ENCODE measurements at regions not wholly inside any gene's neighbourhood (a gene's known extent, or its start where the extent isn't known, plus 50 kb on each side); places are given as distances from the start of the nearest gene placed in this dataset.

DNA sequence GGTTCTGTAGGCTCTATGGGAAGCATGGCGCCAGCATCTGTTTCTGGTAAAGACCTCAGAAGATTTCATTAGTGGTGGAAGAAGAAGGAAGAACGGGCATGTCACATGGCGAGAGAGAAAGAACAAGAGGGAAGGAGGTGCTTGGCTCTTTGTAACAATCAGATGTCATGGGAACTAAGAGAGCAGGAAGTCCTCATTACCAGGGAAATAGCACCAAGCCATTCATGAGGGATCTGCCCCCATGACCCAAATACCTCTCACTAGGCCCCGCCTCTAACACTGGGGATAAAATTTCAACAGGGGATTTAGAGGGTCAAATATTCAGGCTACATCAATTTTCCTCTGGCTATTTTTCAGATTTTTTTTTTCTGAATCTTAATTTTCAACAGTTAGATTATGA is 954.3 kb downstream of the SQOR start:
- no peak overlapping the region for H3K27ac ChIP-seq (ENCODE audit: low read depth, low read length)
- H3K36me3 ChIP-seq (ENCODE audit: low read length): no peaks in the 10 kb centered on the region
- no peaks in the 10 kb centered on the region for H3K27me3 ChIP-seq (ENCODE audit: low read length)
- no peak overlapping the region for H3K4me2 ChIP-seq (ENCODE audit: low read depth, low read length, poor library complexity, severe bottlenecking)
- no peak overlapping the region for H3K4me3 ChIP-seq (ENCODE audit: insufficient read depth, low read length, poor library complexity, severe bottlenecking)
- H3K9ac ChIP-seq (ENCODE audit: low read length): no peak overlapping the region
- H3K79me2 ChIP-seq (ENCODE audit: insufficient read depth, low read length): no peaks in the 10 kb centered on the region
- no peaks in the 10 kb centered on the region for H4K20me1 ChIP-seq (ENCODE audit: low read depth, low read length)
- no peaks in the 10 kb centered on the region for H3F3A ChIP-seq (ENCODE audit: insufficient read depth)
- H3K9me2 ChIP-seq (replicated peaks; ENCODE audit: insufficient read depth, low read length): no peaks in the 10 kb centered on the region
- TF ChIP-seq, protein P1, sequence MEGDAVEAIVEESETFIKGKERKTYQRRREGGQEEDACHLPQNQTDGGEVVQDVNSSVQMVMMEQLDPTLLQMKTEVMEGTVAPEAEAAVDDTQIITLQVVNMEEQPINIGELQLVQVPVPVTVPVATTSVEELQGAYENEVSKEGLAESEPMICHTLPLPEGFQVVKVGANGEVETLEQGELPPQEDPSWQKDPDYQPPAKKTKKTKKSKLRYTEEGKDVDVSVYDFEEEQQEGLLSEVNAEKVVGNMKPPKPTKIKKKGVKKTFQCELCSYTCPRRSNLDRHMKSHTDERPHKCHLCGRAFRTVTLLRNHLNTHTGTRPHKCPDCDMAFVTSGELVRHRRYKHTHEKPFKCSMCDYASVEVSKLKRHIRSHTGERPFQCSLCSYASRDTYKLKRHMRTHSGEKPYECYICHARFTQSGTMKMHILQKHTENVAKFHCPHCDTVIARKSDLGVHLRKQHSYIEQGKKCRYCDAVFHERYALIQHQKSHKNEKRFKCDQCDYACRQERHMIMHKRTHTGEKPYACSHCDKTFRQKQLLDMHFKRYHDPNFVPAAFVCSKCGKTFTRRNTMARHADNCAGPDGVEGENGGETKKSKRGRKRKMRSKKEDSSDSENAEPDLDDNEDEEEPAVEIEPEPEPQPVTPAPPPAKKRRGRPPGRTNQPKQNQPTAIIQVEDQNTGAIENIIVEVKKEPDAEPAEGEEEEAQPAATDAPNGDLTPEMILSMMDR (IDR thresholded peaks at IDR 0.05; ENCODE audit: insufficient read depth, low read length, poor library complexity, severe bottlenecking): no peak
- TF ChIP-seq EZH2phosphoT487 (conservative IDR thresholded peaks at IDR 0.05; ENCODE audit: low read length): no peak
- no peak overlapping the region for H2AFZ ChIP-seq (ENCODE audit: low read depth, low read length, severe bottlenecking)
- no peaks in the 10 kb centered on the region for H3K9me3 ChIP-seq (ENCODE audit: insufficient read depth, low read length)

DNA sequence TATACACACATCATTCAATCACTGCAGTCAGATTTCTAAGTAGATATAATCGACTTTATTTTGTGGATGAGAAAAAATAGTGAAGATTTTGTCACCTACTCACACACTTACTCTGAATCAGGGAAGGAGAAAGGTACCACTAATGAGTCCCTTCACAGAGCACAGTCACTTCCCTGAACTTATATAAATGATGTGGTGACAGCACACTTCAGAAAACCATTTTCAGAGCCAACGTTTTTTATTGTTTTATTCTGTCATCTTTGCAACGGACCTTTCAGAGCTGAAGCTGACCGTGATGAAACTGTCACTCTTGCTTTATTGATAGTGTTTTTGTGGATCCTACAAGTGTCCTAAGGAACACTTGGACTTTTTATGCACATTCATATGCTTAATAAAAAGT is 956.6 kb downstream of the SQOR start:
- H3K27me3 ChIP-seq (ENCODE audit: low read length): no peaks in the 10 kb centered on the region
- no peak overlapping the region for H3K4me3 ChIP-seq (ENCODE audit: insufficient read depth, low read length, poor library complexity, severe bottlenecking)
- no peaks in the 10 kb centered on the region for H4K20me1 ChIP-seq (ENCODE audit: low read depth, low read length)
- no peaks in the 10 kb centered on the region for H3K9me2 ChIP-seq (replicated peaks; ENCODE audit: insufficient read depth, low read length)
- no peak overlapping the region for H3K4me2 ChIP-seq (ENCODE audit: low read depth, low read length, poor library complexity, severe bottlenecking)
- H3K27ac ChIP-seq (ENCODE audit: low read depth, low read length): no peak overlapping the region
- H3K79me2 ChIP-seq (ENCODE audit: insufficient read depth, low read length): no peaks in the 10 kb centered on the region
- TF ChIP-seq EZH2phosphoT487 (conservative IDR thresholded peaks at IDR 0.05; ENCODE audit: low read length): no peak
- TF ChIP-seq, protein P1 (IDR thresholded peaks at IDR 0.05; ENCODE audit: insufficient read depth, low read length, poor library complexity, severe bottlenecking): no peak
- H3K36me3 ChIP-seq (ENCODE audit: low read length): no peaks in the 10 kb centered on the region
- no peaks in the 10 kb centered on the region for H3K9me3 ChIP-seq (ENCODE audit: insufficient read depth, low read length)
- H3K9ac ChIP-seq (ENCODE audit: low read length): no peak overlapping the region
- H2AFZ ChIP-seq (ENCODE audit: low read depth, low read length, severe bottlenecking): no peak overlapping the region
- H3F3A ChIP-seq (ENCODE audit: insufficient read depth): no peaks in the 10 kb centered on the region

DNA sequence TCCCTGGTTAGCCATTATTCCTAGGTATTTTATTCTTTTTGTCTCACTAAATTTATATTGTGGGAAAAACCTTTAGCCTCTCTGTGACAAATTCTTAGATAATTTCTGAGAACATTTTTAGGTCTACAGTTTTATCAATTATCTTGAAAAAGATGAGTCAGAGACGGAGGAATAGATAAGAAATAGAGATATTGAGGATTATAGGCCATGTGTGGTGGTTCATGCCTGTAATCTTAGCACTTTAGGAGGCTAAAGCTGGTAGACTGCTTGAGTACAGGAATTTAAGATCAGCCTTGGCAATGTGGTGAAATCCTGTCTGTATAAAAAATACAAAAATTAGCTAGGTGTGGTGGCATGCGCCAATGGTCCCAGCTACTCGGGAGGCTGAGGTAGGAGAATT is 960.2 kb downstream of the SQOR start:
- H3K36me3 ChIP-seq (ENCODE audit: low read length): no peaks in the 10 kb centered on the region
- H3K9me2 ChIP-seq (replicated peaks; ENCODE audit: insufficient read depth, low read length): no peaks in the 10 kb centered on the region
- TF ChIP-seq, protein P1 (IDR thresholded peaks at IDR 0.05; ENCODE audit: insufficient read depth, low read length, poor library complexity, severe bottlenecking): no peak
- no peak for TF ChIP-seq EZH2phosphoT487 (conservative IDR thresholded peaks at IDR 0.05; ENCODE audit: low read length)
- no peaks in the 10 kb centered on the region for H3K9me3 ChIP-seq (ENCODE audit: insufficient read depth, low read length)
- H3K4me2 ChIP-seq (ENCODE audit: low read depth, low read length, poor library complexity, severe bottlenecking): no peak overlapping the region
- H3K9ac ChIP-seq (ENCODE audit: low read length): no peak overlapping the region
- no peaks in the 10 kb centered on the region for H3F3A ChIP-seq (ENCODE audit: insufficient read depth)
- no peak overlapping the region for H3K27ac ChIP-seq (ENCODE audit: low read depth, low read length)
- no peaks in the 10 kb centered on the region for H4K20me1 ChIP-seq (ENCODE audit: low read depth, low read length)
- no peak overlapping the region for H3K4me3 ChIP-seq (ENCODE audit: insufficient read depth, low read length, poor library complexity, severe bottlenecking)
- H3K79me2 ChIP-seq (ENCODE audit: insufficient read depth, low read length): no peaks in the 10 kb centered on the region
- H3K27me3 ChIP-seq (ENCODE audit: low read length): no peaks in the 10 kb centered on the region
- no peak overlapping the region for H2AFZ ChIP-seq (ENCODE audit: low read depth, low read length, severe bottlenecking)

Data from SU-DHL-6 (cell line).